ENCODE measurements at regions not wholly inside any gene's neighbourhood (a gene's known extent, or its start where the extent isn't known, plus 50 kb on each side); places are given as distances from the start of the nearest gene placed in this dataset.

GRCh38 chr4:151831526-151831925 is 70.7 kb upstream of the GATB start:
- TF ChIP-seq EGR1 (IDR thresholded peaks at IDR 0.05): no peak

GRCh38 chr4:151830168-151830567 is 69.4 kb upstream of the GATB start:
- no peak for TF ChIP-seq EGR1 (IDR thresholded peaks at IDR 0.05)
- TF ChIP-seq FOXM1 (IDR thresholded peaks at IDR 0.05; ENCODE audit: borderline replicate concordance, low read depth): no peak
- TF ChIP-seq CREB1 (IDR thresholded peaks at IDR 0.05; ENCODE audit: low read depth): no peak
- TF ChIP-seq TAF1 (IDR thresholded peaks at IDR 0.05; ENCODE audit: low read depth): no peak
- no peak for TF ChIP-seq REST (IDR thresholded peaks at IDR 0.05; ENCODE audit: low read depth)
- TF ChIP-seq TCF12 (IDR thresholded peaks at IDR 0.05; ENCODE audit: low read depth): no peak
- TF ChIP-seq ZBTB7A (IDR thresholded peaks at IDR 0.05; ENCODE audit: low read depth): no peak
- TF ChIP-seq YY1 (IDR thresholded peaks at IDR 0.05; ENCODE audit: low read depth): no peak
- no peak for TF ChIP-seq EP300 (IDR thresholded peaks at IDR 0.05; ENCODE audit: borderline replicate concordance)
- no peak for TF ChIP-seq TEAD4 (IDR thresholded peaks at IDR 0.05)
- no peak for TF ChIP-seq CEBPB (IDR thresholded peaks at IDR 0.05)
- no peak for TF ChIP-seq MAX (IDR thresholded peaks at IDR 0.05)
- no peak for TF ChIP-seq USF1 (IDR thresholded peaks at IDR 0.05)
- no peak for TF ChIP-seq RAD21 (IDR thresholded peaks at IDR 0.05; ENCODE audit: low read depth)
- TF ChIP-seq NFIC (IDR thresholded peaks at IDR 0.05): no peak

- TF ChIP-seq NFIC (IDR thresholded peaks at IDR 0.05) (no peak), TCF12 (IDR thresholded peaks at IDR 0.05; ENCODE audit: low read depth) (no peak), REST (IDR thresholded peaks at IDR 0.05; ENCODE audit: low read depth) (no peak), CEBPB (IDR thresholded peaks at IDR 0.05) (no peak), ZBTB7A (IDR thresholded peaks at IDR 0.05; ENCODE audit: low read depth) (no peak), TAF1 (IDR thresholded peaks at IDR 0.05; ENCODE audit: low read depth) (no peak), RAD21 (IDR thresholded peaks at IDR 0.05; ENCODE audit: low read depth) (no peak), TEAD4 (IDR thresholded peaks at IDR 0.05) (no peak), USF1 (IDR thresholded peaks at IDR 0.05) (no peak), MAX (IDR thresholded peaks at IDR 0.05) (no peak), EGR1 (IDR thresholded peaks at IDR 0.05) (no peak), CREB1 (IDR thresholded peaks at IDR 0.05; ENCODE audit: low read depth) (no peak), EP300 (IDR thresholded peaks at IDR 0.05; ENCODE audit: borderline replicate concordance) (no peak), YY1 (IDR thresholded peaks at IDR 0.05; ENCODE audit: low read depth) (no peak), FOXM1 (IDR thresholded peaks at IDR 0.05; ENCODE audit: borderline replicate concordance, low read depth) (no peak)
Measured at GRCh38 chr4:151829309-151829708, 68.5 kb upstream of the GATB start.

- TF ChIP-seq TAF1 (IDR thresholded peaks at IDR 0.05; ENCODE audit: low read depth): no peak
- no peak for TF ChIP-seq TCF12 (IDR thresholded peaks at IDR 0.05; ENCODE audit: low read depth)
- TF ChIP-seq USF1 (IDR thresholded peaks at IDR 0.05): no peak
- no peak for TF ChIP-seq NFIC (IDR thresholded peaks at IDR 0.05)
- TF ChIP-seq CEBPB (IDR thresholded peaks at IDR 0.05): no peak
- TF ChIP-seq ZBTB7A (IDR thresholded peaks at IDR 0.05; ENCODE audit: low read depth): no peak
- no peak for TF ChIP-seq MAX (IDR thresholded peaks at IDR 0.05)
- no peak for TF ChIP-seq EGR1 (IDR thresholded peaks at IDR 0.05)
- no peak for TF ChIP-seq CREB1 (IDR thresholded peaks at IDR 0.05; ENCODE audit: low read depth)
- TF ChIP-seq RAD21 (IDR thresholded peaks at IDR 0.05; ENCODE audit: low read depth): no peak
- no peak for TF ChIP-seq YY1 (IDR thresholded peaks at IDR 0.05; ENCODE audit: low read depth)
- TF ChIP-seq FOXM1 (IDR thresholded peaks at IDR 0.05; ENCODE audit: borderline replicate concordance, low read depth): no peak
- TF ChIP-seq EP300 (IDR thresholded peaks at IDR 0.05; ENCODE audit: borderline replicate concordance): no peak
- no peak for TF ChIP-seq REST (IDR thresholded peaks at IDR 0.05; ENCODE audit: low read depth)
- TF ChIP-seq TEAD4 (IDR thresholded peaks at IDR 0.05): no peak
Measured at GRCh38 chr4:151824656-151825055, 63.8 kb upstream of the GATB start.
